Neutrophil (primary cell): ENCODE measurements at regions not wholly inside any gene's neighbourhood (a gene's known extent, or its start where the extent isn't known, plus 50 kb on each side); places are given as distances from the start of the nearest gene placed in this dataset.
"Not testable (repeated sequence)": the region's sequence is repeated elsewhere in the genome, so short reads cannot be mapped to it uniquely, and the experiment has no call there.

Source experiments
- H3K27ac ChIP-seq: fragments of 200-600 bp; sonication (generic); 2 replicates; pipeline ENCODE4 v1.5.1; 2016; ENCODE audit warnings: mild to moderate bottlenecking, moderate library complexity
- H3K27me3 ChIP-seq: fragments of 200-600 bp; sonication (generic); 2 replicates; pipeline ENCODE4 v1.6.0; 2016; ENCODE audit warnings: mild to moderate bottlenecking
- H3K36me3 ChIP-seq: fragments of 200-600 bp; sonication (generic); 2 replicates; pipeline ENCODE4 v1.5.1; 2017
- H3K4me1 ChIP-seq, 2 experiments: fragments of 200-600 bp in 1 of 2; sonication (generic) in 1 of 2; 1 replicate in 1 of 2; 2 replicates in 1 of 2; pipeline versions ENCODE4 v1.5.1 to v1.6.1; 2013 to 2016; ENCODE audit warnings: low read depth in 1 of 2, low read length in 1 of 2, mild to moderate bottlenecking in 1 of 2, moderate library complexity in 1 of 2; ENCODE audit not compliant: control insufficient read depth in 1 of 2, insufficient read depth in 1 of 2
- H3K4me3 ChIP-seq, 2 experiments: fragments of 200-600 bp in 1 of 2; sonication (generic) in 1 of 2; 1 replicate in 1 of 2; 2 replicates in 1 of 2; pipeline ENCODE4 v1.5.1; 2013 to 2016; ENCODE audit warnings: low read depth in 1 of 2, low read length in 1 of 2, mild to moderate bottlenecking in 1 of 2, moderate library complexity in 1 of 2
- H3K9me3 ChIP-seq: fragments of 200-600 bp; sonication (generic); 2 replicates; pipeline ENCODE4 v1.5.1; 2016
- CTCF ChIP-seq: fragments of 200-600 bp; sonication (generic); IDR thresholded peaks from 2 replicates; pipeline ENCODE4 v1.5.1; 2016; ENCODE audit warnings: antibody characterized with exemption

GRCh38 chr10:118963341-118963740 is 66.2 kb upstream of the NANOS1 start:
- Histone ChIP-seq H3K4me1 (no peaks in the 10 kb centered on the region), H3K27me3 (no peaks in the 10 kb centered on the region), H3K36me3 (no peaks in the 10 kb centered on the region), H3K4me3 (no peak overlapping the region), H3K9me3 (no peaks in the 10 kb centered on the region), H3K27ac (no peak overlapping the region)
- TF ChIP-seq CTCF: no peak

- Histone ChIP-seq H3K4me1 (no peaks in the 10 kb centered on the region), H3K27ac (no peak overlapping the region), H3K36me3 (no peaks in the 10 kb centered on the region), H3K27me3 (no peaks in the 10 kb centered on the region), H3K9me3 (no peaks in the 10 kb centered on the region), H3K4me3 (no peak overlapping the region)
- no peak for TF ChIP-seq CTCF
Measured at GRCh38 chr10:118963933-118964332, 65.6 kb upstream of the NANOS1 start.

- not testable (repeated sequence) for H3K27me3 ChIP-seq, H3K4me1 ChIP-seq, H3K4me3 ChIP-seq, H3K27ac ChIP-seq, H3K36me3 ChIP-seq, H3K9me3 ChIP-seq
Measured at GRCh38 chr10:118964476-118964875, 65.0 kb upstream of the NANOS1 start.

GRCh38 chr10:118965096-118965495 is 64.4 kb upstream of the NANOS1 start:
- Histone ChIP-seq H3K27ac (no peak overlapping the region), H3K4me1 (no peaks in the 10 kb centered on the region), H3K9me3 (no peaks in the 10 kb centered on the region), H3K36me3 (no peaks in the 10 kb centered on the region), H3K4me3 (no peak overlapping the region), H3K27me3 (no peaks in the 10 kb centered on the region)
- no peak for TF ChIP-seq CTCF

- H3K27me3 ChIP-seq: no peaks in the 10 kb centered on the region
- TF ChIP-seq CTCF: no peak
- H3K9me3 ChIP-seq: no peaks in the 10 kb centered on the region
- no peaks in the 10 kb centered on the region for H3K36me3 ChIP-seq
- no peak overlapping the region for H3K4me3 ChIP-seq
- no peaks in the 10 kb centered on the region for H3K4me1 ChIP-seq
- H3K27ac ChIP-seq: no peak overlapping the region
Measured at GRCh38 chr10:118965645-118966044, 63.9 kb upstream of the NANOS1 start.

- Histone ChIP-seq H3K4me1 (no peaks in the 10 kb centered on the region), H3K9me3 (no peaks in the 10 kb centered on the region), H3K27me3 (no peaks in the 10 kb centered on the region), H3K36me3 (no peaks in the 10 kb centered on the region), H3K27ac (no peak overlapping the region), H3K4me3 (no peak overlapping the region)
- no peak for TF ChIP-seq CTCF
Measured at GRCh38 chr10:118966076-118966849, 63.3 kb upstream of the NANOS1 start.
